Chondrocyte (in vitro differentiated cells): ENCODE measurements at regions not wholly inside any gene's neighbourhood (a gene's known extent, or its start where the extent isn't known, plus 50 kb on each side); places are given as distances from the start of the nearest gene placed in this dataset.

Source experiments
- DNase-seq: peaks from one replicate; pipeline ENCODE4 v3.0.0; 2021; ENCODE audit warnings: mixed read lengths, low spot score
- H3K27ac Mint-ChIP-seq: one replicate; pipeline ENCODE4 v1.8.0; 2021; ENCODE audit warnings: mild to moderate bottlenecking, moderate library complexity, mixed read lengths; ENCODE audit not compliant: unreplicated experiment
- H3K27me3 Mint-ChIP-seq: 2 replicates; pipeline ENCODE4 v1.8.0; 2021; ENCODE audit warnings: low read depth, mixed read lengths
- H3K36me3 Mint-ChIP-seq: 2 replicates; pipeline ENCODE4 v1.8.0; 2021; ENCODE audit warnings: low read depth, mixed read lengths
- H3K4me1 Mint-ChIP-seq: 2 replicates; pipeline ENCODE4 v1.8.0; 2021; ENCODE audit warnings: low read depth, mild to moderate bottlenecking, mixed read lengths
- H3K4me3 Mint-ChIP-seq: one replicate; pipeline ENCODE4 v1.8.0; 2021; ENCODE audit warnings: mild to moderate bottlenecking, moderate library complexity, mixed read lengths; ENCODE audit not compliant: unreplicated experiment
- H3K9me3 Mint-ChIP-seq: 2 replicates; pipeline ENCODE4 v1.8.0; 2021; ENCODE audit warnings: low read depth, mixed read lengths
- CTCF ChIP-seq: fragments of 200-600 bp; sonication (generic); IDR thresholded peaks from 2 replicates; pipeline ENCODE4 v1.5.0; 2021; ENCODE audit warnings: antibody characterized with exemption, mild to moderate bottlenecking, moderate library complexity

- no peaks in the 10 kb centered on the region for H3K9me3 Mint-ChIP-seq
- peaks cover 9% of the 10 kb centered on the region for H3K4me1 Mint-ChIP-seq
- H3K27ac Mint-ChIP-seq: no peak overlapping the region
These were observed 471.1 kb downstream of the PLK2 start for GRCh38 chr5:57988813-57989212.

GRCh38 chr5:57987552-57987951 lies 472.3 kb downstream of the PLK2 start:
- Mint-ChIP-seq H3K27ac (no peak overlapping the region), H3K9me3 (no peaks in the 10 kb centered on the region), H3K36me3 (no peaks in the 10 kb centered on the region), H3K4me1 (peaks cover 9% of the 10 kb centered on the region), H3K27me3 (no peaks in the 10 kb centered on the region), H3K4me3 (no peak overlapping the region)
- DNase-seq: no peak
- TF ChIP-seq CTCF: no peak

More at GRCh38 chr5:57988813-57989212, 471.1 kb downstream of the PLK2 start:
- DNase-seq: no peak
- no peak for TF ChIP-seq CTCF
- Mint-ChIP-seq H3K4me3 (no peak overlapping the region), H3K36me3 (no peaks in the 10 kb centered on the region), H3K27me3 (no peaks in the 10 kb centered on the region)

GRCh38 chr5:57986761-57987341 lies 473.0 kb downstream of the PLK2 start:
- no peak for TF ChIP-seq CTCF
- no peaks in the 10 kb centered on the region for H3K27me3 Mint-ChIP-seq
- H3K36me3 Mint-ChIP-seq: no peaks in the 10 kb centered on the region
- no peak overlapping the region for H3K27ac Mint-ChIP-seq
- peaks cover 9% of the 10 kb centered on the region for H3K4me1 Mint-ChIP-seq
- no peak for DNase-seq
- no peaks in the 10 kb centered on the region for H3K9me3 Mint-ChIP-seq
- H3K4me3 Mint-ChIP-seq: no peak overlapping the region

GRCh38 chr5:57983426-57983825 lies 476.5 kb downstream of the PLK2 start:
- H3K4me1 Mint-ChIP-seq: no peaks in the 10 kb centered on the region
- H3K27ac Mint-ChIP-seq: no peak overlapping the region
- no peaks in the 10 kb centered on the region for H3K9me3 Mint-ChIP-seq
- H3K4me3 Mint-ChIP-seq: no peak overlapping the region
- no peak for TF ChIP-seq CTCF
- no peaks in the 10 kb centered on the region for H3K36me3 Mint-ChIP-seq
- no peak for DNase-seq
- H3K27me3 Mint-ChIP-seq: no peaks in the 10 kb centered on the region

- no peak for TF ChIP-seq CTCF
- H3K36me3 Mint-ChIP-seq: no peaks in the 10 kb centered on the region
- H3K27ac Mint-ChIP-seq: no peak overlapping the region
- H3K9me3 Mint-ChIP-seq: no peaks in the 10 kb centered on the region
- no peak for DNase-seq
- peaks cover 3% of the 10 kb centered on the region for H3K4me1 Mint-ChIP-seq
- H3K27me3 Mint-ChIP-seq: no peaks in the 10 kb centered on the region
- H3K4me3 Mint-ChIP-seq: no peak overlapping the region
These were observed 480.2 kb downstream of the PLK2 start for GRCh38 chr5:57979671-57980070.
